ENCODE measurements at regions not wholly inside any gene's neighbourhood (a gene's known extent, or its start where the extent isn't known, plus 50 kb on each side); places are given as distances from the start of the nearest gene placed in this dataset.

DNA sequence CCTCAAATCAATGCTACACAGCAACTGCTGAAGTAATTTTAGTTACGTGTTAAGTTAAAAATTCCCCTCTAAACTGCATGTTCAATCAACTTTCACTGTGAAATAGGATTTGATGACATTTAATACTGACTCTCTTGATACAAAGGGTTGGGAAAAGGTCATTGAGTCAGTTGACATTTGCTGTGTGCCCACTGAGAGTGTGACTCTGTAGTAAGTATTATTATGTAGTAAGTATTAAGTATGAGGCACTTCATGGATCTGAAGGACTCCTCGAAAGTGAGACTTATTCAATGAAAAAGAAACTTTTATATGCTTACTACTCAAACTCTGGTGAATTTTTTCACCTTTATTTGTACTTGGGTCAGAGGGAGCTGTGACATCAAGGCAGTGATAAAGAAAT is 83.1 kb upstream of the S1PR1 start:
- TF ChIP-seq, protein P1, sequence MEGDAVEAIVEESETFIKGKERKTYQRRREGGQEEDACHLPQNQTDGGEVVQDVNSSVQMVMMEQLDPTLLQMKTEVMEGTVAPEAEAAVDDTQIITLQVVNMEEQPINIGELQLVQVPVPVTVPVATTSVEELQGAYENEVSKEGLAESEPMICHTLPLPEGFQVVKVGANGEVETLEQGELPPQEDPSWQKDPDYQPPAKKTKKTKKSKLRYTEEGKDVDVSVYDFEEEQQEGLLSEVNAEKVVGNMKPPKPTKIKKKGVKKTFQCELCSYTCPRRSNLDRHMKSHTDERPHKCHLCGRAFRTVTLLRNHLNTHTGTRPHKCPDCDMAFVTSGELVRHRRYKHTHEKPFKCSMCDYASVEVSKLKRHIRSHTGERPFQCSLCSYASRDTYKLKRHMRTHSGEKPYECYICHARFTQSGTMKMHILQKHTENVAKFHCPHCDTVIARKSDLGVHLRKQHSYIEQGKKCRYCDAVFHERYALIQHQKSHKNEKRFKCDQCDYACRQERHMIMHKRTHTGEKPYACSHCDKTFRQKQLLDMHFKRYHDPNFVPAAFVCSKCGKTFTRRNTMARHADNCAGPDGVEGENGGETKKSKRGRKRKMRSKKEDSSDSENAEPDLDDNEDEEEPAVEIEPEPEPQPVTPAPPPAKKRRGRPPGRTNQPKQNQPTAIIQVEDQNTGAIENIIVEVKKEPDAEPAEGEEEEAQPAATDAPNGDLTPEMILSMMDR (conservative IDR thresholded peaks at IDR 0.05; ENCODE audit: low read depth in 2 of 2) = no peak
- TF ChIP-seq POLR2AphosphoS5 (IDR thresholded peaks at IDR 0.05; ENCODE audit: low read depth) (no peak), ZNF114 (CRISPR knock-in tag; IDR thresholded peaks at IDR 0.05) (no peak), EZH2 (IDR thresholded peaks at IDR 0.05; ENCODE audit: low read depth, unreplicated experiment) (no peak)

Data from GM23338 (cell line).